Fibroblast of skin of back (primary cell): ENCODE measurements at regions not wholly inside any gene's neighbourhood (a gene's known extent, or its start where the extent isn't known, plus 50 kb on each side); places are given as distances from the start of the nearest gene placed in this dataset.
"Not testable (repeated sequence)": the region's sequence is repeated elsewhere in the genome, so short reads cannot be mapped to it uniquely, and the experiment has no call there.

Source experiments
- DNase-seq: peaks from one replicate; pipeline ENCODE4 v3.0.0-alpha.2; 2013

- DNase-seq, result no peak
These were observed 339.7 kb upstream of the COL8A1 start for GRCh38 chr3:99298661-99299060.

- DNase-seq, result no peak
These were observed 342.6 kb upstream of the COL8A1 start for GRCh38 chr3:99295836-99296235.

GRCh38 chr3:99294092-99294491 is 344.3 kb upstream of the COL8A1 start:
- not testable (repeated sequence) for DNase-seq

DNA sequence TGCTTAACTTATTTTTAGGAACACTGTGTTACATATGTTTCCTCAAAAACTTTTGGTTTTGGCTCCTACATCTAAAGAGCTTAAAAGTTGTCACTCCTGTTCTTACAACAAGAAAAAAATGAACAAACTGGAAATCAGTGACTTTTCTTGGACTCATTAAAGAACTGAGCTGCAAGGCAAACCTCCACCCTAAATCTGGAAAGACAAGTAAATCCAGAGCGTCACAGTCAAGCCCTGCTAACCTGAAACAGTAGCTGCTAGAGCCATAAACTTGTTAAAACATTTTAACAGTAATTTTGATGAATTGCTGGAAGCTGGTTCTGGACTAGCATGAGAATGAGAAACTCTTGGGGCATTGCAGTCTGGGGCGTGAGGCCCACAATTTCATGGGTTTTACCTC is 350.5 kb upstream of the COL8A1 start:
- no peak for DNase-seq

DNA sequence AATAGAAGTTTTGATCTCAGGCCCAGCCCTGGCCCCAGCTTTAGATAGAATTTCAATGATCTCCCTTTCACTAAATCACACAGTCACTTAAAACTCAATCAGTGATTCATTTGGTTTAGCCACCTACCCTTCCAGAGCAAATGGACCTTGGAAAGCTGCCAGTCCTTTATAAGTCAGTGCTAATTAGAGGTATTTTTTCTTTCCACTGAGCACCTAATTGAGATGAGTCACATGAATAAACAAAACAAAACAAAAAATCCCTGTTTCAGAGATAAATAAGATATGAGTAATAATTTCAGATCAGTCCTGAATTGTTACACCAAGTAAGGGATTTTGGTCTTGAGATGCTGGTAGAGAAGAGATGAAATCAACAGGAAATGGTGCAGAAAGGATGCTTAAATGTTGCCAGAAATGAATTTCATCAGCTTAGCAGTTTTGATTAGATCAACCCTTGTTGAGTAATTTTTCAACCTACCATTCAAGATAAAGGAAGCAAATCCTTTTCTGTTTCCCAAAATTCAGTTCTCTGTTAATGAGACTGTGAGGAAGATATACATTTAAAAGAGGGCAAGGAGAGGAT is 352.0 kb upstream of the COL8A1 start:
- DNase-seq, result no peak

- no peak for DNase-seq
These were observed 368.3 kb upstream of the DCBLD2 start for GRCh38 chr3:99269606-99270351.

DNA sequence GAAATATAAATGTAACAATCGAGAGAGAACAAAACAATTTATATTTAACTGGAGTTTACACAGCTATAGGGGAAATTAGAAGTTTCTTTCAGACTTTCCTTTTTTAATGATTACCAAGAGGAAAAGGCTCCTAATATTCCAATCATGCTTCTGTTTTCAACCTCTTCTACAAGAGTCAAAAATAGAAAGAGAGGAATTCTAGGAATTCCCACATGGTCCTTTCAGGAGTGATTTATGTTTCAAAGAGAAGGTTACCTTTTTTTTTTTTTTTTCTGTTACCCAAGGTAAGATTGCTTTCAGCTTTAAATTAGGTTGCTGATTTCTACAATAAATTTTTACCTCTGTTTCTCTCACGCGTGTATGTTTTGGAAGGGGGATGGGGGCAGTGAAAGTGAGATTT is 355.3 kb upstream of the DCBLD2 start:
- no peak for DNase-seq

DNA sequence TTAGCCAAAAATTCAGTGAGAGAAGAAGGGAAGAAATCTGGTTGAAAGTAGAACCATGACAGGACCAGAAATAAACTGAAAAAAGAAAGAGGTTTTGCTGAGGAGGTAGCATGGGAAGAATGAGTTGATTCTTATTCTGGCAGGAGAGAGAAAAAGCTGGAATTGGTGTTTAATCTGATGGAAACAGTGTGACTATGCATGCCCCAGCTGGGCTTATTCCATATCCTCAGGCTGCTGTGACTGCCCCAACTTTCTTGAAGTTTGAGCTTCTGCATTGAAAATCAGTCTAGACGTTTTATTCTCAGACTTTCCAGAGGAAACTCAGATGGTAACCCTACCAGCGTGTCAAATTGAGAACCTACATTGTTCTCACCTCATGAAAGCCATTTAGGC is 352.5 kb upstream of the DCBLD2 start:
- no peak for DNase-seq

DNA sequence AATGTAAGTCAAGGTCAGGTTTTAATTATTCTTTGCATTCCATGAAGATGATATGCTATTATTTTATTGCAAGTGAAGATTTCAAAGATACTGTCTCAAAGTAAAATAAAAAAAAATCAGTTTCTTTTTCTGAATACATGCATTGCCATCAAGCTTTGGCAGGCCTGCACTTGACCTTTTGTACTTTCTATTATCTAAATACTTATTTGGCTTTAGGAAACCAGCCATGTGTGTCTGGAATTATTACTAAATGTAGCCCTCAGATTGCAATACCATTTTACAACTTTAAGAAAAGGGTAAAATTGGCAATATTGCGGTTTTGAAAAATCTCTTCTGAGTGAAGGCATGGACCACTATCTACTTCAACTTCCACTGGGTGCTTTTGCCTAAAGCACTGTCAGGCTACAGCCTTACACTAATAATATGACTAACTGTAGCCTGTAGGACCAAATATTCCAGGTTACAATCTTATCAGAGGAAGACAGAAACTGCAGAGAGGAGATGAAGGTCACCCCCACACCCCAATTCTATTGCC is 349.4 kb upstream of the DCBLD2 start:
- peak; percentile 18 for DNase-seq

GRCh38 chr3:99250272-99250671 is 348.8 kb upstream of the DCBLD2 start:
- DNase-seq, result peak; percentile 45

- no peak for DNase-seq
These were observed 348.1 kb upstream of the DCBLD2 start for GRCh38 chr3:99249627-99250026.

DNA sequence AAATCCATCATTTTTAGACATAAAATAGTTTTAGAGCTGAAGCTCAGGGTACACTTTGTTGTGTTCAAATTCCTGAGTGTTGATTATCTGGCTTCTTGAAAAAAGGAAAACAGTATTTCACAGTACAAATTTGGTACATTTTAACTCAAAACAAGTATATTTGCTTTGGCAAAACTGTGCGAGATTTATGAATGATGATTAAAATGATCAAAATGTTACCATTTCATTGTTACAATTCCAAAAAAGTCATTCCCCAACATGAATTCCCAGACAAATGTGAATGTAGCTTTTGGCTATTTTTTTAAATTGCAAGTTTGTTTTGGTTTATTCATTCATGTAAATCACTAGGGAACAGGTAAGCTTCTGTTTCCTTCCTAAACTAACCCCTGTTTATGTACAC is 347.4 kb upstream of the DCBLD2 start:
- DNase-seq, result peak; percentile 77

GRCh38 chr3:99248130-99248529 is 346.6 kb upstream of the DCBLD2 start:
- DNase-seq, result peak; percentile 42

DNA sequence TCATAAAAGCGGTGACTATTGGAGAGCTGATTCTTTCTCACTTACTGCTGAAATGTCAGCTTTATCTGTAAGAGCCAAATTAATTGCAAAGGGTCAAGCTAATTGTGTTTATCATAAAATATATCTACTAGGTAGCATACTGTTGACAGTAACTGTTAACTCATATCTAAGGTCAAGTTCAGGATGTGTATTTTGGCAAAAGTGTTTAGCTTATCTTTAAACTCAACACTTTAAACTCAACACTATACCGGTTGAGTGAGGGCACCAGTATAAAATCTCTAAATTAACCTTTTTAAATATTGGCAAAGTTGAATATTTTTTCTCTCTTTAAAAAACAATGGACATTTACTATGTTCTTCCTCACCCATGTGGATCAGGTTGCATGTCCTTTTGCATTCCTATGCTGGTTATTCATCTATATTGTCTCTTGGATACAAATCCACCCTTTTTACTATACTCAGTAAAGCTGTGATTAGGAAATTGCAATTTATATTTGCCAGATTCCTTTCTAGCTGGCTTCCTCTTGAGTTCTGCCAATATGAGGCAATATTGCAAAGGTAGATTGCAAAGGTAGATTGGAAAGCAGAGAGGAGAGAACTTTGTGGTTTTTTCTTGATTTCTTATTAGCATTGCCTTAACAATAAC is 344.6 kb upstream of the DCBLD2 start:
- peak; percentile 62 for DNase-seq

- peak; percentile 86 for DNase-seq
These were observed 340.8 kb upstream of the DCBLD2 start for GRCh38 chr3:99242271-99242670.

DNA sequence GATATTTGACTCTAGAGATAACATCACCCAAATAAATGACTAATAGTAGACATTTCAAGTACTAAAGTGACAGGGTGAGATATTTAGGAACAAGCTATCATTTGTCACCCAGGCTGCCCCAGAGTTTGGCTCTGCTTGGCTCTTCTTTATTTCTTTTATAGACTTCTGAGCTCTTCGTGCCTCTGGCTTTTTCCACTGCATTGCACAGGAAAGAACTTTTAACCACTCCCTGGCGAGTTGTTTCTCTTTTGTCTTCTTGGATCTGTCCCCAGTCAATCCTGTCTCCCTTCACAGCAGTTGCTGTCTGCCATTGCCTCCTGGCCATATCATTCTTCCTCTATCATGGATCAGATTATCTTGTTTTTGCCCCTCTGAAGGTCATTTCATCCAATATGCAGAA is 339.2 kb upstream of the DCBLD2 start:
- DNase-seq, result peak; percentile 43

DNA sequence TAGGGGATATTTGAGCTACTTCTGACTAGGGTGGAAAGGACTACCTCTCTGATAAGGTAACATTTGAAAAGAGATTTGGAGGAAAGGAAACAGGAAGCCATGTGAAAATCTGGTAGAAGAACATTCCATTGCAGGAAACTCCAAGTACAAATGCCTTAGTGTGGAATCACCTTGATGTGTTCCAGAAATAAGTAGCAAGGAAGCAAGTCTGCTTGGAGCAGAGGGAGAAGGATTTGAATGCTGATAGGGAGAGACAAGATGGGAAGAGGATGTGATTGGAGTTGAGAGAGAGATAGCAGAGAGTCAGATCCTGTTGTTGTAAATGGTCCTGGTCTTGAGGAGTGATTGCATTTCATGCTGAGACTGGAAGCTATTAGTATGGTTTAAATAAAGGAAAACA is 335.1 kb upstream of the DCBLD2 start:
- peak; percentile 33 for DNase-seq

DNA sequence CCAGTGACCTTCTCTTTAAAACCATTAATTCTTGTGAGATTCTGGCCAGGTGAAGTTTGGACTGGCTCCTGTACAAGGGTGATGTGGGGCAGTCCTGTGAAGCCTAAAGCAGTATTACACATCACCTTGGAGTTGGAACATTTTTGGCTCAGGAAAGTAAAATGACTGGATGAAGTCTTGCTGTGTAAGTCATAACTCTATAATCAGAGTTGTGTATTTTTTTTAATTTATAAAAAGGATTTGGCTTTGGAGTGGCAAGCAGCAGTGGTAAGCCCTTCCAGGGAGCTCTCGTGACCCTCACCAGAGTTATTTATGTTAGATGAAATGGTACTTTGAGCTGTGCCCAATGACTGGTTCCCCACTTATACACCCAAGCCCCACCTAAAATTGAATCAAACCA is 331.2 kb upstream of the DCBLD2 start:
- DNase-seq, result peak; percentile 22

- no peak for DNase-seq
These were observed 317.0 kb upstream of the DCBLD2 start for GRCh38 chr3:99218468-99218867.

GRCh38 chr3:99212969-99213368 is 311.5 kb upstream of the DCBLD2 start:
- no peak for DNase-seq

DNA sequence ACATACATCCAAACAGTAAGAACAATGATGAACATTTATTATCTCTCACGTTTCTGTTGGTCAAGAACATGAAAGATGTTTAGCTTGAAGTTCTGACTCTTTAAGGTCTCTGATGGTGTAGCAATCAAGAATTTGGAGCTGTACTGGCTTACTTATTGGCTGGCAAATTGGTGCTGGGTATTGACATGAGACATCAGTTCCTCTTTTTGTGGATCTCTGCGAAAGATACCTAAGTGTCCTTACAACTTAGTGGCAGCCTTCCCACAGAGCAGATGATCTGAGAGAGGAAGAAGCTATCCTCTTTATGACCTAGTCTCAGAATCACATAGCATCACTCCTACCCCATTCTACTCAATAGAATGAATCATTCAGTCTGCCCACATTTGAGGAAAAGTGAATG is 309.8 kb upstream of the DCBLD2 start:
- DNase-seq, result no peak

- no peak for DNase-seq
These were observed 297.5 kb upstream of the DCBLD2 start for GRCh38 chr3:99199021-99199420.

GRCh38 chr3:99191186-99191585 is 289.7 kb upstream of the DCBLD2 start:
- no peak for DNase-seq

DNA sequence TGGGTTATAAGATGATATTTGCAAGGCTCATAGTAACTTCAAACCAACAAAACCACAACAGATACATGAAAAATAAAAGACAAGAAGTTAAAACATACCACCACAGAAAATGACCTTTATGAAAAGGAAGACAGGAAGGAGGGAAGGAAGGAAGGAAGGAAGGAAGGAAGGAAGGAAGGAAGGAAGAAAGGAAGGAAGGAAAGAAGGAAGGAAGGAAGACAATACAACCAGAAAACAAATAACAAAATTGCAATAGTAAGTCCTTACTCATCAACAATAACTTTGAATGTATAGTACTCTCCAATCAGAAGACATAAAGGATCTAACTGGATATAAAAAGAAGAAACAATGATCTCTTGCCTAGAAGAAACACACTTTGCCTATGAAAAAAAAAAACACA is 287.4 kb upstream of the DCBLD2 start:
- no peak for DNase-seq
